ENCODE measurements at regions not wholly inside any gene's neighbourhood (a gene's known extent, or its start where the extent isn't known, plus 50 kb on each side); places are given as distances from the start of the nearest gene placed in this dataset.

- H3K4me3 ChIP-seq (ENCODE audit: low read depth in 2 of 2, low read length in 2 of 2) = no peak overlapping the region
- in situ Hi-C loops (cut with HindIII; ENCODE audit: low pct_unique_long_range_greater_than_20kb, low sequenced_read_pairs) (no loop called here), intact Hi-C loops (cut with micrococcal nuclease; ENCODE audit: unreplicated experiment) (no loop called here)
- BruUV-seq (replicated peaks) = no TSS peak
- ATAC-seq = no peak
- no peaks in the 10 kb centered on the region for H3K27me3 ChIP-seq (ENCODE audit: control insufficient read depth, insufficient read depth, low read length)
- CTCF ChIA-PET = no interaction called here
- H3K4me1 ChIP-seq (ENCODE audit: control insufficient read depth, insufficient read depth, low read length) = no peaks in the 10 kb centered on the region
- POLR2A ChIA-PET = no interaction called here
- no peak for DNase-seq (ENCODE audit: low read depth, low spot score)
- H3K27ac ChIP-seq (ENCODE audit: low read length) = no peak overlapping the region
- no peaks in the 10 kb centered on the region for H3K36me3 ChIP-seq (ENCODE audit: control insufficient read depth, insufficient read depth, low read length)
- H3K9me3 ChIP-seq (ENCODE audit: control insufficient read depth, insufficient read depth, low read depth, low read length) = no peaks in the 10 kb centered on the region
- no peak for TF ChIP-seq REST (IDR thresholded peaks at IDR 0.05; ENCODE audit: insufficient read depth in 1 of 2, low read depth in 2 of 2, low read length in 1 of 2)
- TF ChIP-seq CTCF (IDR thresholded peaks at IDR 0.05) = no peak
- no peak for TF ChIP-seq TCF7L2 (IDR thresholded peaks at IDR 0.05; ENCODE audit: low read depth, low read length)
- no peak for TF ChIP-seq POLR2AphosphoS5 (IDR thresholded peaks at IDR 0.05; ENCODE audit: low read depth, low read length)
- TF ChIP-seq SIN3A (IDR thresholded peaks at IDR 0.05; ENCODE audit: borderline replicate concordance, insufficient read depth, low read depth, low read length) = no peak
Measured at GRCh38 chr7:53638517-53638916, 603.1 kb downstream of the POM121L12 start.

- intact Hi-C loops (cut with micrococcal nuclease; ENCODE audit: unreplicated experiment) (no loop called here), in situ Hi-C loops (cut with HindIII; ENCODE audit: low pct_unique_long_range_greater_than_20kb, low sequenced_read_pairs) (no loop called here)
- ChIA-PET CTCF (no interaction called here), POLR2A (no interaction called here)
- no peak for ATAC-seq
- Histone ChIP-seq H3K36me3 (ENCODE audit: control insufficient read depth, insufficient read depth, low read length) (no peaks in the 10 kb centered on the region), H3K27me3 (ENCODE audit: control insufficient read depth, insufficient read depth, low read length) (no peaks in the 10 kb centered on the region), H3K9me3 (ENCODE audit: control insufficient read depth, insufficient read depth, low read depth, low read length) (no peaks in the 10 kb centered on the region), H3K4me3 (ENCODE audit: low read depth in 2 of 2, low read length in 2 of 2) (no peak overlapping the region), H3K27ac (ENCODE audit: low read length) (no peak overlapping the region), H3K4me1 (ENCODE audit: control insufficient read depth, insufficient read depth, low read length) (no peaks in the 10 kb centered on the region)
- BruUV-seq (replicated peaks) = no TSS peak
- TF ChIP-seq SIN3A (IDR thresholded peaks at IDR 0.05; ENCODE audit: borderline replicate concordance, insufficient read depth, low read depth, low read length) (no peak), REST (IDR thresholded peaks at IDR 0.05; ENCODE audit: insufficient read depth in 1 of 2, low read depth in 2 of 2, low read length in 1 of 2) (no peak), POLR2AphosphoS5 (IDR thresholded peaks at IDR 0.05; ENCODE audit: low read depth, low read length) (no peak), TCF7L2 (IDR thresholded peaks at IDR 0.05; ENCODE audit: low read depth, low read length) (no peak), CTCF (IDR thresholded peaks at IDR 0.05) (no peak)
- DNase-seq (ENCODE audit: low read depth, low spot score) = no peak
Measured at GRCh38 chr7:53641091-53641490, 605.7 kb downstream of the POM121L12 start.
